B cell (primary cell): ENCODE measurements at regions not wholly inside any gene's neighbourhood (a gene's known extent, or its start where the extent isn't known, plus 50 kb on each side); places are given as distances from the start of the nearest gene placed in this dataset.

Experiments
- CTCF ChIP-seq: fragments of 200-600 bp; IDR thresholded peaks from one replicate; pipeline ENCODE4 v1.8.0; 2022; ENCODE audit warnings: antibody characterized with exemption, mild to moderate bottlenecking
- EZH2 ChIP-seq: IDR thresholded peaks from 2 replicates; pipeline ENCODE4 v1.6.1; 2012; ENCODE audit warnings: borderline replicate concordance, low read depth, mild to moderate bottlenecking, moderate library complexity, low read length; ENCODE audit not compliant: insufficient read depth, poor library complexity, severe bottlenecking

GRCh38 chr16:26433807-26434206 is 632.9 kb upstream of the C16orf82 start:
- no peak for TF ChIP-seq CTCF
- no peak for TF ChIP-seq EZH2
